ENCODE measurements at regions not wholly inside any gene's neighbourhood (a gene's known extent, or its start where the extent isn't known, plus 50 kb on each side); places are given as distances from the start of the nearest gene placed in this dataset.

GRCh38 chr6:56771189-56771588 is 128.5 kb upstream of the DST start:
- ChIA-PET CTCF (no interaction called here), POLR2A (no interaction called here), RAD21 (ENCODE audit: low non-redundant PET in 1 of 2, low total read pairs in 2 of 2, uncharacterized antibody in 2 of 2, unreplicated experiment in 2 of 2) (interaction anchor here in 1 of 2 experiments (0.7 kb wide), 1 partner anchor 112 kb away, joined by 3 read pairs; no protein-coding TSS in a partner anchor)
- no TSS peak for BruUV-seq (replicated peaks)
- no peaks in the 10 kb centered on the region for H3K27me3 ChIP-seq (ENCODE audit: insufficient read depth, low read length)
- ATAC-seq (no peak), DNase-seq (ENCODE audit: low read depth, low spot score) (no peak)
- H3K9ac ChIP-seq (ENCODE audit: low read length) = no peak overlapping the region
- no peak for TF ChIP-seq SRF (IDR thresholded peaks at IDR 0.05; ENCODE audit: low read depth)
- TF ChIP-seq CBX3 (IDR thresholded peaks at IDR 0.05; ENCODE audit: low read depth) = no peak
- TF ChIP-seq RAD21 (IDR thresholded peaks at IDR 0.05; ENCODE audit: low read depth) = no peak
- TF ChIP-seq CTCF (IDR thresholded peaks at IDR 0.05 in 2 of 3, conservative IDR thresholded peaks at IDR 0.05 in 1 of 3; ENCODE audit: borderline replicate concordance in 1 of 3, insufficient read depth in 1 of 3, low read depth in 2 of 3, low read length in 2 of 3) = no peak
- no peak for TF ChIP-seq EZH2 (IDR thresholded peaks at IDR 0.05)
- TF ChIP-seq, protein P1, sequence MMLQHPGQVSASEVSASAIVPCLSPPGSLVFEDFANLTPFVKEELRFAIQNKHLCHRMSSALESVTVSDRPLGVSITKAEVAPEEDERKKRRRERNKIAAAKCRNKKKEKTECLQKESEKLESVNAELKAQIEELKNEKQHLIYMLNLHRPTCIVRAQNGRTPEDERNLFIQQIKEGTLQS (IDR thresholded peaks at IDR 0.05) = no peak
- no peak for TF ChIP-seq SIN3A (IDR thresholded peaks at IDR 0.05; ENCODE audit: low read depth)
- TF ChIP-seq POLR2A (IDR thresholded peaks at IDR 0.05; ENCODE audit: borderline replicate concordance, extremely low read depth, insufficient read depth, insufficient read length) = no peak
- TF ChIP-seq MAX (IDR thresholded peaks at IDR 0.05) = no peak
- TF ChIP-seq CEBPB (IDR thresholded peaks at IDR 0.05; ENCODE audit: low read depth) = no peak
- TF ChIP-seq, protein P2, sequence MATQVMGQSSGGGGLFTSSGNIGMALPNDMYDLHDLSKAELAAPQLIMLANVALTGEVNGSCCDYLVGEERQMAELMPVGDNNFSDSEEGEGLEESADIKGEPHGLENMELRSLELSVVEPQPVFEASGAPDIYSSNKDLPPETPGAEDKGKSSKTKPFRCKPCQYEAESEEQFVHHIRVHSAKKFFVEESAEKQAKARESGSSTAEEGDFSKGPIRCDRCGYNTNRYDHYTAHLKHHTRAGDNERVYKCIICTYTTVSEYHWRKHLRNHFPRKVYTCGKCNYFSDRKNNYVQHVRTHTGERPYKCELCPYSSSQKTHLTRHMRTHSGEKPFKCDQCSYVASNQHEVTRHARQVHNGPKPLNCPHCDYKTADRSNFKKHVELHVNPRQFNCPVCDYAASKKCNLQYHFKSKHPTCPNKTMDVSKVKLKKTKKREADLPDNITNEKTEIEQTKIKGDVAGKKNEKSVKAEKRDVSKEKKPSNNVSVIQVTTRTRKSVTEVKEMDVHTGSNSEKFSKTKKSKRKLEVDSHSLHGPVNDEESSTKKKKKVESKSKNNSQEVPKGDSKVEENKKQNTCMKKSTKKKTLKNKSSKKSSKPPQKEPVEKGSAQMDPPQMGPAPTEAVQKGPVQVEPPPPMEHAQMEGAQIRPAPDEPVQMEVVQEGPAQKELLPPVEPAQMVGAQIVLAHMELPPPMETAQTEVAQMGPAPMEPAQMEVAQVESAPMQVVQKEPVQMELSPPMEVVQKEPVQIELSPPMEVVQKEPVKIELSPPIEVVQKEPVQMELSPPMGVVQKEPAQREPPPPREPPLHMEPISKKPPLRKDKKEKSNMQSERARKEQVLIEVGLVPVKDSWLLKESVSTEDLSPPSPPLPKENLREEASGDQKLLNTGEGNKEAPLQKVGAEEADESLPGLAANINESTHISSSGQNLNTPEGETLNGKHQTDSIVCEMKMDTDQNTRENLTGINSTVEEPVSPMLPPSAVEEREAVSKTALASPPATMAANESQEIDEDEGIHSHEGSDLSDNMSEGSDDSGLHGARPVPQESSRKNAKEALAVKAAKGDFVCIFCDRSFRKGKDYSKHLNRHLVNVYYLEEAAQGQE (IDR thresholded peaks at IDR 0.05; ENCODE audit: low read depth) = no peak
- no peak for TF ChIP-seq EZH2phosphoT487 (IDR thresholded peaks at IDR 0.05; ENCODE audit: borderline replicate concordance)
- no peak overlapping the region for H3K4me3 ChIP-seq (replicated peaks in 1 of 2; ENCODE audit: low read depth in 1 of 2, low read length in 2 of 2)
- intact Hi-C loops (cut with micrococcal nuclease) = no loop called here
- no peaks in the 10 kb centered on the region for H3K9me3 ChIP-seq (ENCODE audit: control insufficient read depth in 1 of 2, insufficient read depth in 1 of 2, low read depth in 1 of 2, low read length in 2 of 2)
- H3K4me1 ChIP-seq (ENCODE audit: control insufficient read depth in 1 of 2, insufficient read depth in 2 of 2, low read length in 2 of 2) = peaks cover 45 to 46% of the 10 kb centered on the region in 2 experiments
- no peaks in the 10 kb centered on the region for H3K36me3 ChIP-seq (ENCODE audit: control insufficient read depth in 1 of 2, insufficient read depth in 2 of 2, low read length in 2 of 2)
- H3K79me2 ChIP-seq (ENCODE audit: insufficient read depth, low read length) = peaks cover 84% of the 10 kb centered on the region
- no peaks in the 10 kb centered on the region for H3K9me2 ChIP-seq (ENCODE audit: insufficient read depth)
- no peak overlapping the region for H3K27ac ChIP-seq (ENCODE audit: low read depth, low read length)
- 0 out of 2 replicates have a peak, but pooled peaks cover 3% of the 10 kb centered on the region for H4K20me1 ChIP-seq (ENCODE audit: insufficient read depth)
- H3K4me2 ChIP-seq (ENCODE audit: low read length) = peak overlapping the region; percentile 24; the same call in 1 of the 2 replicates
- no peak overlapping the region for H2AFZ ChIP-seq (ENCODE audit: low read depth, low read length, poor library complexity, severe bottlenecking)
